ENCODE measurements at regions not wholly inside any gene's neighbourhood (a gene's known extent, or its start where the extent isn't known, plus 50 kb on each side); places are given as distances from the start of the nearest gene placed in this dataset.

DNA sequence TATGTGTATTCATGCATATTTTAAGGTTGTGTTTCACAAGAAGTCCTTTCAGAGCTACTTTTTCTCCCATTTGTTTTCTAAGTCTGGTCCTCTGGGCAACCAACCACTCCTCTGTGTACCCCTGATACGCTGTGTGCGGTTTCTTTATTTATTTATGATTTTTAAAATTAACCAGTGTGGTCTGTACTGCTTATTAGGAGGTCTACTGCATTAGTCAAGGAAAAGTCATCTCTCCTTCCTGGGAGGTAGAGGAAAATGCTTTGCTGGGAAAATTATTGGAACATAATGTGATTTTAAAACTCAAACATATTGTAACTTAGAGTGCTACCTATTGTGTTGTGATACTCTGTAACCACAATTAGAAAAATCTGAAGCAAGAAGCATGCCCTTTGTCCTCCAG, 1404.3 kb downstream of the SUCLG1 start:
- Histone ChIP-seq H3K4me1 (ENCODE audit: insufficient read depth) (peaks cover 19% of the 10 kb centered on the region), H2AFZ (no peak overlapping the region), H3F3A (ENCODE audit: insufficient read depth) (no peaks in the 10 kb centered on the region; the same call in 1 of the 2 replicates), H3K36me3 (ENCODE audit: low read depth) (no peaks in the 10 kb centered on the region), H3K4me3 (no peak overlapping the region), H3K9me3 (ENCODE audit: low read depth) (no peaks in the 10 kb centered on the region), H3K27ac (peak overlapping the region; percentile 25), H3K27me3 (replicated peaks; ENCODE audit: insufficient read depth) (no peaks in the 10 kb centered on the region), H3K4me2 (ENCODE audit: unreplicated experiment) (peak overlapping the region; percentile 15), H3K79me2 (ENCODE audit: insufficient read depth) (no peaks in the 10 kb centered on the region), H3K9ac (no peak overlapping the region), H4K20me1 (ENCODE audit: insufficient read depth) (no peaks in the 10 kb centered on the region), H3K9me2 (ENCODE audit: insufficient read depth) (no peaks in the 10 kb centered on the region)
- in situ Hi-C loops (cut with MboI), result no loop called here
- WGBS, 2 experiments (ENCODE audit: low coverage in 1 of 2, low lambda C conversion rate in 2 of 2, missing lambda C conversion rate in 2 of 2), result 63 to 64% methylated on average over 2 of the region's 2 CpGs
- TF ChIP-seq EZH2phosphoT487 (IDR thresholded peaks at IDR 0.05; ENCODE audit: insufficient read depth, low read depth), result no peak
- no peak for TF ChIP-seq EZH2 (IDR thresholded peaks at IDR 0.05; ENCODE audit: insufficient read depth, poor library complexity, severe bottlenecking)
- no peak for DNase-seq

DNA sequence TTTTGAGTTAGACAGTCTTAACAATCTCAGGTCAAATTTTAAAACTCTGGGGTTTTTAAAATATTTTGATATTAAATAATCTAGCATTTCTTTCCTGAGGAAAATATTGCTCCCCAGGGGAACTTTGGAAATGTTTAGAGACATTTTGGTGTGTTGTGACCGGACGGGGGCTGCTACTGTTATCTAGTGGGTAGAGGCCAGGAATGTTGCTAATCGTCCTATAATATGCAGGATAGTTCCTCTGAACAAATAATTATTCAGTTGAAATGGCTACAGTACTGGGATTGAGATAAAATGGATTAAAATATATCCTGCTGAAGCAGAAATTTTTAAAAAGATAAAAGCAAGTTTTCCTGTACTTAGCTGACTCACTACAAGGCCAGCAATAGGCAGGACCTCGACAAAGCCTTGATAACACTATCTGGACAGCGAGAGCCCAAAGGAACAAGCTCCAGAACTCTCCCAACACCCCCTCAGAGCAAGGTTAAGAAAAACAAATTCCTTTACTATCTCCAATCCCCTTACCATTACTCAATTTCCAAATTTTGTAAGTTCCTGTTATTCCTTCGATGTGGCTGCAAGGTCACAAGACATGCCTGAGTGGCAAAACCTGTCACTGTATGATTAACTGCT, 1407.4 kb downstream of the SUCLG1 start:
- Histone ChIP-seq H3K4me1 (ENCODE audit: insufficient read depth) (peaks cover 19% of the 10 kb centered on the region), H3K4me2 (ENCODE audit: unreplicated experiment) (no peak overlapping the region), H3K4me3 (no peak overlapping the region), H3K9me3 (ENCODE audit: low read depth) (no peaks in the 10 kb centered on the region), H3K27ac (no peak overlapping the region), H4K20me1 (ENCODE audit: insufficient read depth) (no peaks in the 10 kb centered on the region), H2AFZ (no peak overlapping the region), H3K79me2 (ENCODE audit: insufficient read depth) (no peaks in the 10 kb centered on the region), H3K9ac (no peak overlapping the region), H3K36me3 (ENCODE audit: low read depth) (no peaks in the 10 kb centered on the region), H3F3A (ENCODE audit: insufficient read depth) (no peaks in the 10 kb centered on the region; the same call in 1 of the 2 replicates), H3K9me2 (ENCODE audit: insufficient read depth) (no peaks in the 10 kb centered on the region), H3K27me3 (replicated peaks; ENCODE audit: insufficient read depth) (no peaks in the 10 kb centered on the region)
- TF ChIP-seq EZH2 (IDR thresholded peaks at IDR 0.05; ENCODE audit: insufficient read depth, poor library complexity, severe bottlenecking), result no peak
- TF ChIP-seq EZH2phosphoT487 (IDR thresholded peaks at IDR 0.05; ENCODE audit: insufficient read depth, low read depth), result no peak
- DNase-seq, result no peak
- in situ Hi-C loops (cut with MboI), result no loop called here
- 34 to 38% methylated on average over 6 of the region's 6 CpGs for WGBS, 2 experiments (ENCODE audit: low coverage in 1 of 2, low lambda C conversion rate in 2 of 2, missing lambda C conversion rate in 2 of 2)

- Histone ChIP-seq H2AFZ (no peak overlapping the region), H3K4me3 (no peak overlapping the region), H3K9ac (no peak overlapping the region), H3K36me3 (ENCODE audit: low read depth) (no peaks in the 10 kb centered on the region), H3K4me2 (ENCODE audit: unreplicated experiment) (no peak overlapping the region), H3F3A (ENCODE audit: insufficient read depth) (no peaks in the 10 kb centered on the region), H3K9me2 (ENCODE audit: insufficient read depth) (no peaks in the 10 kb centered on the region), H3K27me3 (replicated peaks; ENCODE audit: insufficient read depth) (no peaks in the 10 kb centered on the region), H3K9me3 (ENCODE audit: low read depth) (no peaks in the 10 kb centered on the region), H3K79me2 (ENCODE audit: insufficient read depth) (no peaks in the 10 kb centered on the region), H4K20me1 (ENCODE audit: insufficient read depth) (no peaks in the 10 kb centered on the region), H3K4me1 (ENCODE audit: insufficient read depth) (no peaks in the 10 kb centered on the region), H3K27ac (no peak overlapping the region)
- 10 to 20% methylated on average over 1 of the region's 1 CpG for WGBS, 2 experiments (ENCODE audit: low coverage in 1 of 2, low lambda C conversion rate in 2 of 2, missing lambda C conversion rate in 2 of 2)
- in situ Hi-C loops (cut with MboI), result no loop called here
- no peak for DNase-seq
- TF ChIP-seq EZH2 (IDR thresholded peaks at IDR 0.05; ENCODE audit: insufficient read depth, poor library complexity, severe bottlenecking), result no peak
- TF ChIP-seq EZH2phosphoT487 (IDR thresholded peaks at IDR 0.05; ENCODE audit: insufficient read depth, low read depth), result no peak
Measured at GRCh38 chr2:83042053-83042452, 1417.0 kb downstream of the SUCLG1 start.

DNA sequence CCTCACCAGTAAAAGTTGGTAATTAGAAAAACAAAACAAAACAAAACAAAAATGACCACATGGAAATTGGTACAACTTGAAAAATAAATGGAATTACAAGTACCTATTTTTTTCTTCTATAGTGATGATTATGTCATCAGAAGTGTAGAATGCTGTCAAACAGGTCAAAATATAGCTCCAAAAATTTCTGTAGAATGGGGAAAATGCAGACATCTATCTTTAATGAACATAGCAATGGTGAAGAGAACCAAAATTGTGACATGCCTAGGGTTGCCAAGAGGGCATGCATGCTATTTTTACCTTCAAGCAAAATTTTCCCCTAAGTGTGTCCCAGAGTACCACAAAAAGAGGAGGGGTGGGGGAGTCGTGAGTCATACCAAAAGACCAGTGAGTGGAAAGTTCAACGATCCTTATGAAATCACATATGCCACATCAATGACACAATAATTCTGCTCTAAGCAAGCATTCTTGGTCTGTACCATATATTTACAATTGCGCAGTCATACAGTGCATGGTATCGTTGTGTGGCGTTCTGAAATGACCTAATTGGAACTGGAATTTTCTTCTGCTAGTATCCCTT, 1436.4 kb downstream of the SUCLG1 start:
- no peak for TF ChIP-seq EZH2phosphoT487 (IDR thresholded peaks at IDR 0.05; ENCODE audit: insufficient read depth, low read depth)
- no peak for TF ChIP-seq EZH2 (IDR thresholded peaks at IDR 0.05; ENCODE audit: insufficient read depth, poor library complexity, severe bottlenecking)
- H4K20me1 ChIP-seq (ENCODE audit: insufficient read depth), result no peaks in the 10 kb centered on the region; the same call in 1 of the 2 replicates
- H3K9ac ChIP-seq, result no peak overlapping the region
- no peaks in the 10 kb centered on the region for H3K79me2 ChIP-seq (ENCODE audit: insufficient read depth)
- in situ Hi-C loops (cut with MboI), result no loop called here
- no peaks in the 10 kb centered on the region for H3K9me2 ChIP-seq (ENCODE audit: insufficient read depth)
- no peak for DNase-seq
- no peak overlapping the region for H2AFZ ChIP-seq
- no peaks in the 10 kb centered on the region for H3K27me3 ChIP-seq (replicated peaks; ENCODE audit: insufficient read depth)
- no peak overlapping the region for H3K4me2 ChIP-seq (ENCODE audit: unreplicated experiment)
- no peaks in the 10 kb centered on the region for H3K36me3 ChIP-seq (ENCODE audit: low read depth)
- H3K4me1 ChIP-seq (ENCODE audit: insufficient read depth), result no peaks in the 10 kb centered on the region
- no peaks in the 10 kb centered on the region for H3F3A ChIP-seq (ENCODE audit: insufficient read depth)
- H3K9me3 ChIP-seq (ENCODE audit: low read depth), result no peaks in the 10 kb centered on the region
- H3K4me3 ChIP-seq, result no peak overlapping the region
- no peak overlapping the region for H3K27ac ChIP-seq
- WGBS, 2 experiments (ENCODE audit: low coverage in 1 of 2, low lambda C conversion rate in 2 of 2, missing lambda C conversion rate in 2 of 2), result 32 to 36% methylated on average over 5 of the region's 5 CpGs

Data from GM23248 (cell line).